ENCODE measurements at regions not wholly inside any gene's neighbourhood (a gene's known extent, or its start where the extent isn't known, plus 50 kb on each side); places are given as distances from the start of the nearest gene placed in this dataset.

- ChIA-PET CTCF (no interaction called here), POLR2A (no interaction called here)
- no peak overlapping the region for H3K4me3 ChIP-seq (ENCODE audit: low read depth, low read length)
- TF ChIP-seq CTCF (IDR thresholded peaks at IDR 0.05; ENCODE audit: insufficient read depth, low read length, missing control alignments), result no peak
- no peak for DNase-seq (ENCODE audit: low read depth, low spot score)
These were observed 54.1 kb upstream of the CHD1 start for GRCh38 chr5:98982880-98983279.

Measured in AG04449 (cell line).